OCI-LY1 (cell line): ENCODE measurements at regions not wholly inside any gene's neighbourhood (a gene's known extent, or its start where the extent isn't known, plus 50 kb on each side); places are given as distances from the start of the nearest gene placed in this dataset.

Experiments used
- H2AFZ ChIP-seq: fragments of 200-600 bp; sonication (generic), shearing (Covaris generic); 2 replicates; pipeline ENCODE4 v1.6.0; 2014; ENCODE audit warnings: antibody characterized with exemption, mild to moderate bottlenecking, low read length
- H3F3A ChIP-seq: fragments of 200-600 bp; sonication (generic), shearing (Covaris generic); 2 replicates; pipeline ENCODE4 v1.6.0; 2014; ENCODE audit warnings: mild to moderate bottlenecking, antibody characterized with exemption, low read length, moderate library complexity; ENCODE audit not compliant: insufficient read depth
- H3K27ac ChIP-seq: fragments of 200-600 bp; sonication (generic); 2 replicates; pipeline ENCODE4 v1.5.1; 2014; ENCODE audit warnings: low read length, mixed run types, mild to moderate bottlenecking, low read depth; ENCODE audit not compliant: poor library complexity, severe bottlenecking
- H3K27me3 ChIP-seq: fragments of 200-600 bp; sonication (generic); 2 replicates; pipeline ENCODE4 v1.6.0; 2014; ENCODE audit warnings: antibody characterized with exemption, mild to moderate bottlenecking, low read length, moderate library complexity; ENCODE audit not compliant: insufficient read depth
- H3K36me3 ChIP-seq: fragments of 200-600 bp; sonication (generic); 2 replicates; pipeline ENCODE4 v1.6.1; 2014; ENCODE audit warnings: mild to moderate bottlenecking, antibody characterized with exemption, low read length, moderate library complexity, mixed read lengths; ENCODE audit not compliant: insufficient read depth
- H3K4me1 ChIP-seq: fragments of 200-600 bp; sonication (generic); 2 replicates; pipeline ENCODE4 v1.5.1; 2014; ENCODE audit warnings: mild to moderate bottlenecking, low read length, moderate library complexity; ENCODE audit not compliant: insufficient read depth, severe bottlenecking
- H3K4me2 ChIP-seq: fragments of 200-600 bp; sonication (generic), shearing (Covaris generic); 2 replicates; pipeline ENCODE4 v1.6.1; 2014; ENCODE audit warnings: low read length
- H3K4me3 ChIP-seq: fragments of 200-600 bp; sonication (generic); 2 replicates; pipeline ENCODE4 v1.5.1; 2014; ENCODE audit warnings: low read length, low read depth, mild to moderate bottlenecking, mixed read lengths; ENCODE audit not compliant: poor library complexity, severe bottlenecking
- H3K79me2 ChIP-seq: fragments of 200-600 bp; shearing (Covaris generic); 2 replicates; pipeline ENCODE4 v1.6.1; 2016; ENCODE audit warnings: mixed run types, low read length, mixed read lengths; ENCODE audit not compliant: insufficient read depth
- H3K9ac ChIP-seq: fragments of 200-600 bp; sonication (generic), shearing (Covaris generic); 2 replicates; pipeline ENCODE4 v1.6.1; 2014; ENCODE audit warnings: mild to moderate bottlenecking, low read length, mixed read lengths
- H3K9me2 ChIP-seq: fragments of 200-600 bp; sonication (generic), shearing (Covaris generic); 2 replicates; pipeline ENCODE4 v1.6.1; 2014; ENCODE audit warnings: low read depth, mild to moderate bottlenecking, low read length, mixed read lengths
- H3K9me3 ChIP-seq: fragments of 200-600 bp; shearing (Covaris generic); 2 replicates; pipeline ENCODE4 v1.6.1; 2014; ENCODE audit warnings: low read length, mixed read lengths
- H4K20me1 ChIP-seq: fragments of 200-600 bp; sonication (generic), shearing (Covaris generic); 2 replicates; pipeline ENCODE4 v1.6.0; 2016; ENCODE audit warnings: mild to moderate bottlenecking, low read length; ENCODE audit not compliant: insufficient read depth
- EZH2 ChIP-seq: fragments of 200-600 bp; sonication (generic), shearing (Covaris generic); IDR thresholded peaks from 2 replicates; pipeline ENCODE4 v1.8.0; 2017; ENCODE audit warnings: borderline replicate concordance, mixed run types, mild to moderate bottlenecking, antibody characterized with exemption, low read length, moderate library complexity, mixed read lengths
- TF ChIP-seq, protein P1 (sequence below): fragments of 200-600 bp; sonication (generic), shearing (Covaris generic); IDR thresholded peaks from 2 replicates; pipeline ENCODE4 v1.5.1; 2017; ENCODE audit warnings: mild to moderate bottlenecking, antibody characterized with exemption, low read length, moderate library complexity, mixed read lengths

DNA sequence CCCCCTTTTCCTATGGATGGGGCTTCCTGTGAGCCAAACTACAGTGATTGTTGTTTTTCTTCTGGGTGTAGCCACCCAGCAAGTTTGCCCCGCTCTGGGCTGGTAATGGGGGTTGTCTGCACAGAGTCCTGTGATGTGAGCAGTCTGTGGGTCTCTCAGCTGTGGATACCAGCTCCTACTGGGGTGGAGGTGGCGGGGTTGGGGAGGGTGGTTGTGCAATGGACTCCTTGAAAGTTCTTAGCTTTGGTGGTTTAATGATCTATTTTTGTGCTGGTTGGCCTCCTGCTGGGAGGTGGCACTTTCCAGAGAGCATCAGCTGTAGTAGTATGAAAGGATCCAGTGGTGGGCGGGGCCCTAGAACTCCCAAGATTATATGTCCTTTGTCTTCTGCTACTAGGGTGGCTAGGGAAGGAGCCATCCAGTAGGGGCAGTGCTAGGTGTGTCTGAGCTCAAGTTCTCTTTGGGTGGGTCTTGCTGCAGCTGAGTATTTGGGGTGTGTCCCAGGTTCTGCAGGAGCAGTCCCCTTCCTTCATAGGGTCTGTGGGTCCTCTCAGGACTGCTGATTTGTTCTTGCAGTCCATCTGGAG, 275.6 kb upstream of the PAPPA start:
- no peaks in the 10 kb centered on the region for H3K9me3 ChIP-seq
- no peaks in the 10 kb centered on the region for H3K9me2 ChIP-seq
- TF ChIP-seq, protein P1, sequence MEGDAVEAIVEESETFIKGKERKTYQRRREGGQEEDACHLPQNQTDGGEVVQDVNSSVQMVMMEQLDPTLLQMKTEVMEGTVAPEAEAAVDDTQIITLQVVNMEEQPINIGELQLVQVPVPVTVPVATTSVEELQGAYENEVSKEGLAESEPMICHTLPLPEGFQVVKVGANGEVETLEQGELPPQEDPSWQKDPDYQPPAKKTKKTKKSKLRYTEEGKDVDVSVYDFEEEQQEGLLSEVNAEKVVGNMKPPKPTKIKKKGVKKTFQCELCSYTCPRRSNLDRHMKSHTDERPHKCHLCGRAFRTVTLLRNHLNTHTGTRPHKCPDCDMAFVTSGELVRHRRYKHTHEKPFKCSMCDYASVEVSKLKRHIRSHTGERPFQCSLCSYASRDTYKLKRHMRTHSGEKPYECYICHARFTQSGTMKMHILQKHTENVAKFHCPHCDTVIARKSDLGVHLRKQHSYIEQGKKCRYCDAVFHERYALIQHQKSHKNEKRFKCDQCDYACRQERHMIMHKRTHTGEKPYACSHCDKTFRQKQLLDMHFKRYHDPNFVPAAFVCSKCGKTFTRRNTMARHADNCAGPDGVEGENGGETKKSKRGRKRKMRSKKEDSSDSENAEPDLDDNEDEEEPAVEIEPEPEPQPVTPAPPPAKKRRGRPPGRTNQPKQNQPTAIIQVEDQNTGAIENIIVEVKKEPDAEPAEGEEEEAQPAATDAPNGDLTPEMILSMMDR = no peak
- no peak for TF ChIP-seq EZH2
- no peaks in the 10 kb centered on the region for H3K79me2 ChIP-seq
- no peak overlapping the region for H3K4me2 ChIP-seq
- no peak overlapping the region for H3K4me3 ChIP-seq
- H4K20me1 ChIP-seq = no peaks in the 10 kb centered on the region
- H3F3A ChIP-seq = no peaks in the 10 kb centered on the region
- no peak overlapping the region for H2AFZ ChIP-seq
- H3K4me1 ChIP-seq = no peaks in the 10 kb centered on the region
- H3K27me3 ChIP-seq = no peaks in the 10 kb centered on the region
- H3K9ac ChIP-seq = no peak overlapping the region
- no peak overlapping the region for H3K27ac ChIP-seq
- H3K36me3 ChIP-seq = no peaks in the 10 kb centered on the region

DNA sequence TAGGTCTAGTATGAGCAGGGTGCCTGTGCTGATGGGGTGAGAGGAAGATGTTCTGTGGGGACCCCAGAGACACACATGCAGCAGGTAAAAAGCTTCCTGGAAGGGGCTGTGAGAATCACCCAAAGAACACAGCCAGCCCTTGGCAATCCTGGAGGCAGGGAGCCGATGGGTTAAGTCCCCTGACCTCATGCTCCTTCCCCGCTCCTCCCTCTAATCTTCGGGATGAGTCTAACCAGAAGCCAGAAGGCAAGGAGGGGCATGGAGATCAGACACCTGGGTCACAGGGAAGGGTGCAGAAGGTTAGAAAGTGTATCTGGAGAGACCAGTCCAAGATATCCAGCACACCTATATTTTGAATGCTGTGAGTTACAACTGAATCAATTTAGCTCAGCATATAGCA, 274.1 kb upstream of the PAPPA start:
- TF ChIP-seq, protein P1 = no peak
- TF ChIP-seq EZH2 = no peak
- Histone ChIP-seq H2AFZ (no peak overlapping the region), H3K27ac (no peak overlapping the region), H3K9ac (no peak overlapping the region), H3K27me3 (no peaks in the 10 kb centered on the region), H3K4me3 (no peak overlapping the region), H4K20me1 (no peaks in the 10 kb centered on the region), H3K9me2 (no peaks in the 10 kb centered on the region), H3K4me2 (no peak overlapping the region), H3K79me2 (no peaks in the 10 kb centered on the region), H3F3A (no peaks in the 10 kb centered on the region), H3K4me1 (no peaks in the 10 kb centered on the region), H3K36me3 (no peaks in the 10 kb centered on the region), H3K9me3 (no peaks in the 10 kb centered on the region)

DNA sequence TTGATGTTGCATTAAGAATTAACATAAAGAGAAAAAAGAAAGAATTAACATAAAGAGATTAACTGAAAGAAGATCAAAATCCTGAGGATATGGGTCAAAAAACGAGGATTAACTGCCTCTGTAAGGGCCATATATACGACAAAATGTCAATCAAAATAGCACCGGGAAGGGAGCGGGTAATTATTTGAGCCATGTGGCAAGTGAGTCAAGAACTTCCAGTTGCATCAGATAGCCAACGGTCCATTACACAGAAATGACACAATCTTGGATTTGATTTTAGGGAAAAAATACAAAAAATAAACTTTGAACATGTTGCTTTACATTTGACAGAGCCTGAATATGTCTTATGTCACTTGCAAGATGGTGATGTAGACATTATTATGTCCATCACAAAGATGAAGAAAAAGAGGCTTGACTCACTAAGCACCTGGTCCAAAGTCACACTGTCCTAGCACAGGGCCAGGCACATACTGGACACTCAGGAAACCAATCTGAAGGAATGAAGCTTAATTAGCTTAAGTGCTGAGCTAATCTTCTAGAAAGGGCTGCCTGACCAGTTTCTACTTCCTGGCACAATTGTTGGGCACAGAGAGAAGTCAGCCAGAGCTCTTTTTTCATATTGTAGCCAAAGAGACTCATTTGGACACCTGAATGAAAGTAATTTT, 273.2 kb upstream of the PAPPA start:
- H3K4me1 ChIP-seq = no peaks in the 10 kb centered on the region
- H3F3A ChIP-seq = no peaks in the 10 kb centered on the region

More for the DNA sequence above, 273.2 kb upstream of the PAPPA start:
- H3K9ac ChIP-seq = no peak overlapping the region
- H3K9me3 ChIP-seq = no peaks in the 10 kb centered on the region
- TF ChIP-seq EZH2 = no peak
- TF ChIP-seq, protein P1 = no peak
- no peak overlapping the region for H3K27ac ChIP-seq
- no peaks in the 10 kb centered on the region for H3K27me3 ChIP-seq
- no peak overlapping the region for H3K4me2 ChIP-seq
- no peak overlapping the region for H2AFZ ChIP-seq
- H3K79me2 ChIP-seq = no peaks in the 10 kb centered on the region
- no peaks in the 10 kb centered on the region for H3K36me3 ChIP-seq
- no peak overlapping the region for H3K4me3 ChIP-seq
- no peaks in the 10 kb centered on the region for H4K20me1 ChIP-seq
- H3K9me2 ChIP-seq = no peaks in the 10 kb centered on the region
